ENCODE measurements at regions not wholly inside any gene's neighbourhood (a gene's known extent, or its start where the extent isn't known, plus 50 kb on each side); places are given as distances from the start of the nearest gene placed in this dataset.

DNA sequence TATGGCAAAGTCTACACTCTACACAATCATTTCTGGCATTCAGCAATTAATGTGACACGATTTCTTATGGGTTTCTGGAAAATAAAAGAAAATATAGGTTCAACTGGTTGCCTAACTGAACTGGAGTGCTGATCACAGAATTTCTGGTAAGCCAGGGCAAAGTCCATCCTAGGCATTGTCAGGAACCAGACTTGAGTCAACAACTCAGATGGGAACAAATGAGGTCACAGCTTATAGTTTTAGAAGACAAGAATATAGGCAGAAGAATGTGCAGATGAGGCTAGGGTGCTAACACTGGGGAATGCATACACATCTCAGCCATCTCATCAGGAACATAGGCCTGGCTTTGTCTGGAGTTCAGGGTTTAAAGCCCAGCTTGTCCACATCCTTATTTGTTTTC is 317.2 kb upstream of the ID2 start:
- H3K4me3 ChIP-seq (ENCODE audit: low read depth in 1 of 3, low read length in 3 of 3), result no peak overlapping the region
- WGBS, result 53% methylated on average over 1 of the region's 1 CpG
- DNase-seq (ENCODE audit: low spot score), result no peak
- H3K9ac ChIP-seq (ENCODE audit: low read depth in 1 of 2, low read length in 2 of 2), result no peak overlapping the region
- peak overlapping the region in 1 of 2 donors; percentile 14 for H3K27ac ChIP-seq (ENCODE audit: low read depth in 1 of 2, low read length in 2 of 2)
- H3K36me3 ChIP-seq (ENCODE audit: control insufficient read depth in 4 of 4, insufficient read depth in 3 of 4, low read depth in 1 of 4, low read length in 3 of 4), result no peaks in the 10 kb centered on the region
- H3K4me1 ChIP-seq (ENCODE audit: control insufficient read depth in 4 of 4, insufficient read depth in 4 of 4, low read length in 3 of 4), result peaks cover 2 to 10% (median 5%) of the 10 kb centered on the region in 4 donors
- no peaks in the 10 kb centered on the region for H3K9me3 ChIP-seq (ENCODE audit: control insufficient read depth in 4 of 4, low read length in 3 of 4)
- TF ChIP-seq REST (IDR thresholded peaks at IDR 0.05), result no peak
- no peak for TF ChIP-seq FOXA1 (IDR thresholded peaks at IDR 0.05)
- peak; percentile 68 for TF ChIP-seq ATF3 (IDR thresholded peaks at IDR 0.05)
- peak; percentile 67 for TF ChIP-seq FOXA2 (IDR thresholded peaks at IDR 0.05)
- TF ChIP-seq GABPA (IDR thresholded peaks at IDR 0.05 in 1 of 2, conservative IDR thresholded peaks at IDR 0.05 in 1 of 2), result no peak
- peak; percentile 90 to 96 for TF ChIP-seq HNF4A (conservative IDR thresholded peaks at IDR 0.05)
- peak; percentile 78 for TF ChIP-seq HNF4G (IDR thresholded peaks at IDR 0.05)
- no peak for TF ChIP-seq TAF1 (conservative IDR thresholded peaks at IDR 0.05)
- TF ChIP-seq MAX (IDR thresholded peaks at IDR 0.05), result no peak
- peak; percentile 83 to 92 for TF ChIP-seq JUND (IDR thresholded peaks at IDR 0.05)
- no peak for TF ChIP-seq ZBTB33 (IDR thresholded peaks at IDR 0.05)
- peak; percentile 35 to 64 for TF ChIP-seq RAD21 (IDR thresholded peaks at IDR 0.05)
- peak; percentile 75 to 85 for TF ChIP-seq RXRA (IDR thresholded peaks at IDR 0.05)
- TF ChIP-seq YY1 (IDR thresholded peaks at IDR 0.05), result no peak
- no peak for TF ChIP-seq CTCF (IDR thresholded peaks at IDR 0.05; ENCODE audit: low read depth, low read length, missing input control)
- peak in 1 of 2 donors; percentile 23 for TF ChIP-seq EGR1 (IDR thresholded peaks at IDR 0.05; ENCODE audit: low read depth in 2 of 2)
- peak; percentile 93 for TF ChIP-seq SP1 (IDR thresholded peaks at IDR 0.05)
- no peaks in the 10 kb centered on the region for H3K27me3 ChIP-seq (ENCODE audit: control insufficient read depth in 4 of 4, insufficient read depth in 4 of 4, low read length in 3 of 4)
